ENCODE measurements at regions not wholly inside any gene's neighbourhood (a gene's known extent, or its start where the extent isn't known, plus 50 kb on each side); places are given as distances from the start of the nearest gene placed in this dataset.

DNA sequence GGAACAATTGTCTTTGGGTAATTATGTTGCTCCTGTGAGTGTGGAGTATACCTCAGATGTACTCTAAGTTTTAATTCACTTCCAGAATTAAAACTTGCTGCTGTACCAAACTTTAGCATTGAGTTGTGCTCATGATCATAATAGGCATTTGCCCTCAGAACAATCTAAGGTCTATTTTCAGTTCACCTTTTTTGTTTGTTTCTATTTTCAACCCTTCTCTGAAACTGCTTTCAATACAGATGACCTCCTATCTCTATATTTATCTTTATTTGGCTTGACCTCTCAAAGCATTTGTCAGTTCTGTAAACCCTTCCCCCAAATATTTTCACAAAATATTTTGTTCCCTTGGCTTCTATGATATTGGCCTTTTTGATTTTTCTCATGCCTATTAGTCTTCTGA, 873.0 kb downstream of the OLFM4 start:
- DNase-seq: no peak

DNA sequence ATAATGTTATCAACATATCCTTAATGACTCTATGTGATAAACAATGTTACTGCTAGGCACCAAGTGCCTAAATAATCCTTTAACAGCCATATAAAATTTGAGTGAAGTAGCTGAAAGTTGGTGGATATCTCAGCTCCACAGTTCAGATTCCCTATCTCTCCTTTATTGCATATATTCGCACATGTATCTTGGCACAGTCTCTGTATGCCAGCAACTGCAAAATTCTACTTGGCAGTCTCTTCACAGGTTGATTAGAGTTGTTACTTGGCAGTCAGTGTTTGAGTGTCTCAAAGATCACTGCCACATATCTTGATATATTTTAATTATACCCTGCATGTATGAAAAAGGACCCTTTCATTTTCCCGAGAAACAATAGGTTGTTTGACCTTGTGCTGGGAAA, 879.3 kb downstream of the OLFM4 start:
- DNase-seq: no peak

GRCh38 chr13:53920916-53921315, 892.3 kb downstream of the OLFM4 start:
- no peak for DNase-seq

- DNase-seq: no peak
These were observed 892.9 kb downstream of the OLFM4 start for GRCh38 chr13:53921473-53921872.

GRCh38 chr13:53941588-53942190, 913.1 kb downstream of the OLFM4 start:
- no peak for DNase-seq

GRCh38 chr13:53946500-53946899, 917.9 kb downstream of the OLFM4 start:
- DNase-seq: no peak

GRCh38 chr13:53953183-53953582, 924.6 kb downstream of the OLFM4 start:
- DNase-seq: no peak

Measured in T-helper 2 cell (primary cell).